CMK (cell line): ENCODE measurements at regions not wholly inside any gene's neighbourhood (a gene's known extent, or its start where the extent isn't known, plus 50 kb on each side); places are given as distances from the start of the nearest gene placed in this dataset.

ENCODE experiments used
- DNase-seq: peaks from one replicate; pipeline ENCODE4 v3.0.0-alpha.2; 2010; ENCODE audit warnings: low read depth

- no peak for DNase-seq
Measured at GRCh38 chr16:49023050-49023449, 258.6 kb downstream of the CBLN1 start.

- DNase-seq, result no peak
Measured at GRCh38 chr16:49022351-49022963, 259.2 kb downstream of the CBLN1 start.

GRCh38 chr16:49021136-49021535 is 260.5 kb downstream of the CBLN1 start:
- DNase-seq, result no peak

GRCh38 chr16:49020436-49020835 is 261.2 kb downstream of the CBLN1 start:
- no peak for DNase-seq

GRCh38 chr16:49019831-49020230 is 261.8 kb downstream of the CBLN1 start:
- no peak for DNase-seq

- no peak for DNase-seq
Measured at GRCh38 chr16:49019081-49019633, 262.5 kb downstream of the CBLN1 start.

GRCh38 chr16:49018259-49018931 is 263.2 kb downstream of the CBLN1 start:
- DNase-seq, result no peak

GRCh38 chr16:49017501-49017900 is 264.1 kb downstream of the CBLN1 start:
- DNase-seq, result no peak

GRCh38 chr16:49016461-49016860 is 265.2 kb downstream of the CBLN1 start:
- DNase-seq, result no peak

GRCh38 chr16:49015225-49015592 is 266.4 kb downstream of the CBLN1 start:
- no peak for DNase-seq

- DNase-seq, result no peak
Measured at GRCh38 chr16:49014277-49015224, 267.1 kb downstream of the CBLN1 start.

- DNase-seq, result no peak
Measured at GRCh38 chr16:49013727-49014080, 267.9 kb downstream of the CBLN1 start.

- no peak for DNase-seq
Measured at GRCh38 chr16:49012961-49013726, 268.5 kb downstream of the CBLN1 start.

GRCh38 chr16:49011901-49012300 is 269.7 kb downstream of the CBLN1 start:
- DNase-seq, result no peak

GRCh38 chr16:49010879-49011278 is 270.8 kb downstream of the CBLN1 start:
- no peak for DNase-seq

GRCh38 chr16:49010396-49010795 is 271.2 kb downstream of the CBLN1 start:
- DNase-seq, result no peak

GRCh38 chr16:49009204-49009603 is 272.4 kb downstream of the CBLN1 start:
- no peak for DNase-seq

- no peak for DNase-seq
Measured at GRCh38 chr16:49003992-49004391, 277.6 kb downstream of the CBLN1 start.

GRCh38 chr16:49003022-49003421 is 278.6 kb downstream of the CBLN1 start:
- no peak for DNase-seq

GRCh38 chr16:49000594-49000993 is 281.0 kb downstream of the CBLN1 start:
- DNase-seq, result no peak

- no peak for DNase-seq
Measured at GRCh38 chr16:48999508-48999907, 282.1 kb downstream of the CBLN1 start.

GRCh38 chr16:48999044-48999443 is 282.6 kb downstream of the CBLN1 start:
- no peak for DNase-seq
